ENCODE measurements at regions not wholly inside any gene's neighbourhood (a gene's known extent, or its start where the extent isn't known, plus 50 kb on each side); places are given as distances from the start of the nearest gene placed in this dataset.

DNA sequence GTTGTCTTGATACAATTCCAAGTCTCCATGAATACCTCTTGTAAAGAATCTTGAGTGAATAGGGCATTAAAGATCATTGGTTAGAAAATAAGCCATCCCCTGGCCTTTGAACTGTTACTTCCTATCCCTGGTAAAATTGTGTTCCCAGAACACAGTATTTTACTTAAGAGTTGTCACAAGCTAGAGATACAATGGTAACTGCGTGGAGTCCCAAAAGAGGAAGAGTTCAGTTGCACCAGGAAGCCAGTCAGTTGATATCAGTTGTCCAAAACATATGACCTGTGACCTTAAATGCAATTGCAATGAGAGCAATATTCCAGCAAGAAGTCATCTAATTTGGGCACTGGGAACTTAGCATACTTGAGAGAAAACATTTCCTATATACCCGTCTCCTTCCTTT lies 117.3 kb downstream of the NEDD1 start:
- H3K9ac ChIP-seq (ENCODE audit: low read length) = no peak overlapping the region
- no peak overlapping the region for H3K4me3 ChIP-seq (replicated peaks in 1 of 2; ENCODE audit: low read depth in 1 of 2, low read length in 2 of 2)
- H4K20me1 ChIP-seq (ENCODE audit: insufficient read depth) = no peaks in the 10 kb centered on the region
- H3K79me2 ChIP-seq (ENCODE audit: insufficient read depth, low read length) = no peaks in the 10 kb centered on the region
- TF ChIP-seq, protein P1, sequence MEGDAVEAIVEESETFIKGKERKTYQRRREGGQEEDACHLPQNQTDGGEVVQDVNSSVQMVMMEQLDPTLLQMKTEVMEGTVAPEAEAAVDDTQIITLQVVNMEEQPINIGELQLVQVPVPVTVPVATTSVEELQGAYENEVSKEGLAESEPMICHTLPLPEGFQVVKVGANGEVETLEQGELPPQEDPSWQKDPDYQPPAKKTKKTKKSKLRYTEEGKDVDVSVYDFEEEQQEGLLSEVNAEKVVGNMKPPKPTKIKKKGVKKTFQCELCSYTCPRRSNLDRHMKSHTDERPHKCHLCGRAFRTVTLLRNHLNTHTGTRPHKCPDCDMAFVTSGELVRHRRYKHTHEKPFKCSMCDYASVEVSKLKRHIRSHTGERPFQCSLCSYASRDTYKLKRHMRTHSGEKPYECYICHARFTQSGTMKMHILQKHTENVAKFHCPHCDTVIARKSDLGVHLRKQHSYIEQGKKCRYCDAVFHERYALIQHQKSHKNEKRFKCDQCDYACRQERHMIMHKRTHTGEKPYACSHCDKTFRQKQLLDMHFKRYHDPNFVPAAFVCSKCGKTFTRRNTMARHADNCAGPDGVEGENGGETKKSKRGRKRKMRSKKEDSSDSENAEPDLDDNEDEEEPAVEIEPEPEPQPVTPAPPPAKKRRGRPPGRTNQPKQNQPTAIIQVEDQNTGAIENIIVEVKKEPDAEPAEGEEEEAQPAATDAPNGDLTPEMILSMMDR (IDR thresholded peaks at IDR 0.05 in 2 of 3, conservative IDR thresholded peaks at IDR 0.05 in 1 of 3; ENCODE audit: borderline replicate concordance in 1 of 3, insufficient read depth in 1 of 3, low read depth in 2 of 3, low read length in 2 of 3) = no peak
- no peak for TF ChIP-seq ZNF274 (IDR thresholded peaks at IDR 0.05; ENCODE audit: low read depth, low read length)
- TF ChIP-seq TCF7L2 (IDR thresholded peaks at IDR 0.05; ENCODE audit: borderline replicate concordance, extremely low read depth, insufficient read depth, insufficient read length) = no peak
- no peak for TF ChIP-seq CBX3 (IDR thresholded peaks at IDR 0.05; ENCODE audit: low read depth)
- TF ChIP-seq FOSL1 (IDR thresholded peaks at IDR 0.05; ENCODE audit: low read depth) = no peak
- no peak for TF ChIP-seq ZFX (IDR thresholded peaks at IDR 0.05)
- no peak for TF ChIP-seq EGR1 (IDR thresholded peaks at IDR 0.05; ENCODE audit: low read depth)
- no peak for TF ChIP-seq EZH2 (IDR thresholded peaks at IDR 0.05)
- no peak for TF ChIP-seq CEBPB (IDR thresholded peaks at IDR 0.05; ENCODE audit: low read depth)
- TF ChIP-seq, protein P2, sequence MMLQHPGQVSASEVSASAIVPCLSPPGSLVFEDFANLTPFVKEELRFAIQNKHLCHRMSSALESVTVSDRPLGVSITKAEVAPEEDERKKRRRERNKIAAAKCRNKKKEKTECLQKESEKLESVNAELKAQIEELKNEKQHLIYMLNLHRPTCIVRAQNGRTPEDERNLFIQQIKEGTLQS (IDR thresholded peaks at IDR 0.05) = no peak
- no peak for TF ChIP-seq YY1 (IDR thresholded peaks at IDR 0.05; ENCODE audit: extremely low read depth, insufficient replicate concordance, low read depth, low read length)
- no peak for TF ChIP-seq EZH2phosphoT487 (IDR thresholded peaks at IDR 0.05; ENCODE audit: borderline replicate concordance)
- TF ChIP-seq, protein P3, sequence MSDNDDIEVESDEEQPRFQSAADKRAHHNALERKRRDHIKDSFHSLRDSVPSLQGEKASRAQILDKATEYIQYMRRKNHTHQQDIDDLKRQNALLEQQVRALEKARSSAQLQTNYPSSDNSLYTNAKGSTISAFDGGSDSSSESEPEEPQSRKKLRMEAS (IDR thresholded peaks at IDR 0.05) = no peak
- peaks cover 52% of the 10 kb centered on the region for H3K27me3 ChIP-seq (ENCODE audit: insufficient read depth, low read length)
- ChIA-PET RAD21 (ENCODE audit: low non-redundant PET in 1 of 2, low total read pairs in 2 of 2, uncharacterized antibody in 2 of 2, unreplicated experiment in 2 of 2) (no interaction called here), POLR2A (no interaction called here), CTCF (no interaction called here)
- no peaks in the 10 kb centered on the region for H3K9me3 ChIP-seq (ENCODE audit: control insufficient read depth in 1 of 2, insufficient read depth in 1 of 2, low read depth in 1 of 2, low read length in 2 of 2)
- H3K27ac ChIP-seq (ENCODE audit: low read depth, low read length) = no peak overlapping the region
- H3K36me3 ChIP-seq (ENCODE audit: control insufficient read depth in 1 of 2, insufficient read depth in 2 of 2, low read length in 2 of 2) = no peaks in the 10 kb centered on the region
- no TSS peak for BruUV-seq (replicated peaks)
- no peak overlapping the region for H2AFZ ChIP-seq (ENCODE audit: low read depth, low read length, poor library complexity, severe bottlenecking)
- no peaks in the 10 kb centered on the region for H3K9me2 ChIP-seq (ENCODE audit: insufficient read depth)
- intact Hi-C loops (cut with micrococcal nuclease) = no loop called here
- H3K4me2 ChIP-seq (ENCODE audit: low read length) = no peak overlapping the region
- ATAC-seq = no peak
- H3K4me1 ChIP-seq (ENCODE audit: control insufficient read depth in 1 of 2, insufficient read depth in 2 of 2, low read length in 2 of 2) = no peaks in the 10 kb centered on the region
- DNase-seq (ENCODE audit: low read depth, low spot score) = no peak

All from HCT116 (cell line).